GM12874 (cell line): ENCODE measurements at regions not wholly inside any gene's neighbourhood (a gene's known extent, or its start where the extent isn't known, plus 50 kb on each side); places are given as distances from the start of the nearest gene placed in this dataset.

Experiments used
- TF ChIP-seq, protein P1 (sequence below): IDR thresholded peaks from 2 replicates; pipeline ENCODE4 v1.5.1; 2011; ENCODE audit warnings: low read depth, mild to moderate bottlenecking, control low read depth, low read length, moderate library complexity; ENCODE audit not compliant: insufficient read depth

DNA sequence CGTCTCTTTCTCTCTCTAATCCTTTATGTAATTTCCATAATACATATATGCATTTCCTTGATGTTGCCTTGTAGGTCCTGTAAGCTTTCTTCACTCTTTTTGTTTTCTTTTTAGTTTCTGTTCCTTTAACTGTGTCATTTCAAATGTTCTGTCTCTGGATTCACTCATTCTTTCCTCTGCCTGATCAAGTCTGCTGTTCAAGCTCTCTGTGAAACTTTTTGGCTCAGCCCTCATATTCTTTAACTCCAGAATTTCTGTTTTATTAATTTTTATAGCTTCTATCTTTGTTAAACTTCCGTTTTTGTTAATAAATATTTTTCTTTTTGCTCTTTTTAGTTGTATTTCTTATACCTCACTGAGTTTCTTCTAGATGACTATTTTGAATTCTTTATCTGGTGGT is 321.3 kb upstream of the LMO3 start:
- TF ChIP-seq, protein P1, sequence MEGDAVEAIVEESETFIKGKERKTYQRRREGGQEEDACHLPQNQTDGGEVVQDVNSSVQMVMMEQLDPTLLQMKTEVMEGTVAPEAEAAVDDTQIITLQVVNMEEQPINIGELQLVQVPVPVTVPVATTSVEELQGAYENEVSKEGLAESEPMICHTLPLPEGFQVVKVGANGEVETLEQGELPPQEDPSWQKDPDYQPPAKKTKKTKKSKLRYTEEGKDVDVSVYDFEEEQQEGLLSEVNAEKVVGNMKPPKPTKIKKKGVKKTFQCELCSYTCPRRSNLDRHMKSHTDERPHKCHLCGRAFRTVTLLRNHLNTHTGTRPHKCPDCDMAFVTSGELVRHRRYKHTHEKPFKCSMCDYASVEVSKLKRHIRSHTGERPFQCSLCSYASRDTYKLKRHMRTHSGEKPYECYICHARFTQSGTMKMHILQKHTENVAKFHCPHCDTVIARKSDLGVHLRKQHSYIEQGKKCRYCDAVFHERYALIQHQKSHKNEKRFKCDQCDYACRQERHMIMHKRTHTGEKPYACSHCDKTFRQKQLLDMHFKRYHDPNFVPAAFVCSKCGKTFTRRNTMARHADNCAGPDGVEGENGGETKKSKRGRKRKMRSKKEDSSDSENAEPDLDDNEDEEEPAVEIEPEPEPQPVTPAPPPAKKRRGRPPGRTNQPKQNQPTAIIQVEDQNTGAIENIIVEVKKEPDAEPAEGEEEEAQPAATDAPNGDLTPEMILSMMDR = no peak

DNA sequence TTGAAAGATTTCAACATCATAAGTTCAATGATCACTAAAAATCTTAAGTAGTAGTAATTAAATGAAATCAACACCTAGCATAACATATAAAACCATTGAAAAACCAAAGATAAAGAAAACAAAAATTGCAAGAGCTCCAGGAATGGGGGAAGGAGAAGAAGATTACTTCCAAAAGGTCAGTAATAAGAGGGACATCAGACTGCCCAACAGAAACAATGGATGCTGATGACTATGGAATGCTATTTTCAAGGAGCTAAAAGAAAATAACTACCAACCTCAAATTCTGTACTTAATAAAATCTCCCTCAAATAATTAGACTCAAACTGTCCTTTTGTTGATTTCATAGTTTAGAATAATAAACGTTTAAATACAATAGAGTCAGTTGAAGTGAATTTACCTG is 314.5 kb upstream of the LMO3 start:
- TF ChIP-seq, protein P1 = no peak

DNA sequence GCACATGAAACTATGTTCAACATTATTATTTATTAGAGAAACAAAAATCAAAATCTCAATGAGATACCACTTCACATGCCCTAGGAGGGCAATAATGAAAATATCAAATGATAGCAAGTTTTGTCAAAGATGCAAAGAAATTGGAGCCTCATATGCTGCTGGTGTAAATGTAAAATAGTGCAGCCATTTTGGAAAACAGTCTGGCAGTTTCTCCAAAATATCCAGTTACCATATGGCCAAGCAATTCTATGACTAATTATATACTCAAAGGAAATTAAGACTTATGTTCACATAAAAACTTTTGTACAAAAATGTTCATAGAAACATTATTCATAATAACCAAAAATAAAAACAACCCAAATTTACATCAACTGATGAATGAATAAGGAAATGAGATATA is 313.6 kb upstream of the LMO3 start:
- TF ChIP-seq, protein P1 = no peak

DNA sequence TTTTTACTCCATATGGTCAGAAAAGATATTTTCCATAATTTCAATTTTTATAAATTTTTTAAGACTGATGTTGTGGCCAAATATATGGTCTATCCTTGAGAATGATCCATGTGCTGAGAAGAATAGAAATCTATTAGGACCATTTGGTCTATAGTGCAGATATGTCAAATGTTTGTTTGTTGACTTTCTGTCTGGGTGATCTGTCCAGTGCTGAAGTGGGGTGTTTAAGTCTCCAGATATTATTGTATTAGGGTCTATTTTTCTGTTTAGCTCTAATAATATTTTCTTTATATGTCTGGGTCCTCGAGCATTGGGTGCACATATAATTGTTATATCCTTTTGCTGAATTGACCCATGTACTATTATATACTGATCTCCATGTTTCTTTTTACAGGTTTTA is 308.9 kb upstream of the LMO3 start:
- TF ChIP-seq, protein P1 = no peak

DNA sequence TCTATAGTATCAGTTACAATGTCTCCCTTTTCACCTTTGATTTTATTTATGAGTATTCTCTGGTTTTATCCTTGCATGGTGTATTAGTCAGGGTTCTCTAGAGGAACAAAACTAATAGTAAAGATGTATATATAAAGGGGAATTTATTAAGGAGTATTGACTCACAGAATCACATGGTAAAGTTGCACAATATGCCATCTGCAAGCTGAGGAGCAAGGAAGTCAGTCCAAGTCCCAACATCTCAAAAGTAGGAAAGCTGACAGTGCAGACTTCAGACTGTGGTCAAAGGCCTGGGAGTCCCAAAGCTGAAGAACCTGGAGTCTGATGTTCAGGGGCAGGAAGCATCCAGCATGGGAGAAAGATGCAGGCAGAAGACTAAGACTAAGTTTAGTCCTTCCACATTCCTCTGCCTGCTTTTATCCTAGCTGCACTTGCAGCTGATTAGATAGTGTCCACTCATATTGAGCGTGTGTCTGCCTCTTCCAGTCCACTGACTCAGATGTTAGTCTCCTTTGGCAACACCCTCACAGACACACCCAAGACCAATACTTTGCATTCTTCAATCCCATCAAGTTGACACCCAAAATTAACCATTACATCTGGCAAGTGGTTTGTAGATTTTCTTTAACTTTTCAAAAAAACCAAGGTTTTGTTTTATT is 308.0 kb upstream of the LMO3 start:
- TF ChIP-seq, protein P1 = no peak

DNA sequence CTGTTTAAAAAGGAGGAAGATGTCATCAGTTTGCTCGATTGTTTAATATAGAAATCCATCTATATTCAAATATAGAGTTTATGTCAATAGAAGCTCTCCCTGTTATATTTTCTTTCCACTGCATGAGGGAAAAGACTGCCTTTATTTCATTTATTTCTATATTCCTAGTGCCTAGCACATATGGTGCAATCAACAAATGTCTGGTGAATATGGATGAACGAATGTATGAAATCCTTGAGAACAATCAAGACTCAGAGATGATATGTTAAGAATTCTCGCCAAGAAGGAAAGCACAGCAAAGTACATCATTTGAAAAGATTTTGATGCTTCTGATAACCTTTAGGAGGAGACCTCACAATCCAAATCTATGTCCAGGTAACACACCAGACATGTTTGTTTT is 296.0 kb upstream of the LMO3 start:
- TF ChIP-seq, protein P1 = no peak

DNA sequence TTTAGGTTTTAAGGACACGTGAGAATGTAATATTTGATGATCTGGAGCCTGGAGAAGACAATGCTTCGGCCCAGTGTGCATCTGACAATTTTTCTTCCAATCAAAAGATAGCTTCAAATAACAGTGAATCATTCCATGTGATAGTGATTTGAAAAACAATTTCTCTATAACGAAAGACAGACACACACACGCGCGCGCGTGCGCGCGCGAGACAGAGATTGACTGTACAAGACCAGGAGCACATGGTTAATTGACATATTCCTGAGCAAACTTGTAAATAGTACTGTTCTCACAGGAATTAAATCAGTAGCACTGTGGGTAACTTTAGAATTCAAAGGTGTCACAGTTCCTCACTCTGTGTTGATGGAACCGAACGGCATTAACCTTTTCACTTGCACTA is 287.5 kb upstream of the LMO3 start:
- TF ChIP-seq, protein P1 = no peak
